PC-3 (cell line): ENCODE measurements at regions not wholly inside any gene's neighbourhood (a gene's known extent, or its start where the extent isn't known, plus 50 kb on each side); places are given as distances from the start of the nearest gene placed in this dataset.

Source experiments
- CTCF ChIP-seq: fragments of 300-600 bp; sonication (generic); conservative IDR thresholded peaks from 2 replicates; pipeline ENCODE4 v1.5.1; 2017; ENCODE audit warnings: antibody characterized with exemption, low read depth, mild to moderate bottlenecking, low read length
- EZH2 ChIP-seq: fragments of 300-600 bp; sonication (generic); IDR thresholded peaks from one replicate; pipeline ENCODE4 v1.6.1; 2017; ENCODE audit warnings: antibody characterized with exemption, mild to moderate bottlenecking, low read length; ENCODE audit not compliant: unreplicated experiment
- EZH2phosphoT487 ChIP-seq: fragments of 300-600 bp; sonication (generic); IDR thresholded peaks from 2 replicates; pipeline ENCODE4 v1.6.1; 2018; ENCODE audit warnings: mild to moderate bottlenecking, antibody characterized with exemption, low read length, borderline replicate concordance

GRCh38 chr14:99321955-99322730 lies 50.1 kb upstream of the BCL11B start:
- TF ChIP-seq EZH2 (no peak), CTCF (no peak), EZH2phosphoT487 (no peak)
